CD14-positive monocyte (primary cell): ENCODE measurements at regions not wholly inside any gene's neighbourhood (a gene's known extent, or its start where the extent isn't known, plus 50 kb on each side); places are given as distances from the start of the nearest gene placed in this dataset.

Experiments
- DNase-seq, 3 donors: peaks; one replicate each; pipeline ENCODE4 v3.0.0-alpha.2; 2011 to 2022
- H2AFZ ChIP-seq: 2 replicates; pipeline ENCODE4 v1.6.0; 2012; ENCODE audit warnings: mild to moderate bottlenecking, low read depth, low read length, inconsistent platforms; ENCODE audit not compliant: insufficient read depth, poor library complexity, severe bottlenecking
- H3K27ac ChIP-seq, 2 donors: 1 replicate in 1 of 2; 2 replicates in 1 of 2; pipeline ENCODE4 v1.5.1; 2012 to 2013; ENCODE audit warnings: low read length in 2 of 2, control low read depth in 1 of 2, inconsistent platforms in 1 of 2, low read depth in 1 of 2, mild to moderate bottlenecking in 1 of 2
- H3K27me3 ChIP-seq, 2 donors: one replicate each; pipeline versions ENCODE4 v1.6.0 to v1.6.1; 2011 to 2013; ENCODE audit warnings: low read length in 2 of 2; ENCODE audit not compliant: control insufficient read depth in 2 of 2, insufficient read depth in 2 of 2
- H3K36me3 ChIP-seq, 2 donors: replicated peaks in 1 of 2; 1 replicate in 1 of 2; 2 replicates in 1 of 2; pipeline versions ENCODE4 v1.5.1 to v1.6.1; 2012 to 2013; ENCODE audit warnings: low read length in 2 of 2, control low read depth in 1 of 2, inconsistent platforms in 1 of 2, mild to moderate bottlenecking in 1 of 2; ENCODE audit not compliant: insufficient read depth in 2 of 2, control insufficient read depth in 1 of 2
- H3K4me1 ChIP-seq, 2 donors: 1 replicate in 1 of 2; 2 replicates in 1 of 2; pipeline versions ENCODE4 v1.5.1 to v1.6.1; 2012 to 2013; ENCODE audit warnings: low read length in 2 of 2, control low read depth in 1 of 2, inconsistent platforms in 1 of 2, mild to moderate bottlenecking in 1 of 2, moderate library complexity in 1 of 2; ENCODE audit not compliant: insufficient read depth in 2 of 2, control insufficient read depth in 1 of 2
- H3K4me2 ChIP-seq: replicated peaks from 2 replicates; pipeline ENCODE3; 2012; ENCODE audit warnings: low read length, moderate library complexity, mild to moderate bottlenecking; ENCODE audit not compliant: poor library complexity, severe bottlenecking; ENCODE audit errors: extremely low read depth
- H3K4me3 ChIP-seq, 3 experiments: fragments of 200-600 bp in 1 of 3; sonication (generic) in 1 of 3; replicated peaks in 1 of 3; 1 replicate in 2 of 3; 2 replicates in 1 of 3; pipeline ENCODE4 v1.5.1; 2011 to 2013; ENCODE audit warnings: low read length in 3 of 3, mild to moderate bottlenecking in 3 of 3, control low read depth in 2 of 3, low read depth in 2 of 3, inconsistent platforms in 1 of 3, moderate library complexity in 1 of 3
- H3K79me2 ChIP-seq: 2 replicates; pipeline ENCODE4 v1.6.0; 2012; ENCODE audit warnings: mild to moderate bottlenecking, control low read depth, inconsistent platforms, low read length, moderate library complexity; ENCODE audit not compliant: insufficient read depth
- H3K9ac ChIP-seq: 2 replicates; pipeline ENCODE4 v1.6.0; 2017; ENCODE audit warnings: low read length, mild to moderate bottlenecking; ENCODE audit not compliant: insufficient read depth, poor library complexity, severe bottlenecking
- H3K9me3 ChIP-seq, 2 donors: replicated peaks in 1 of 2; 1 replicate in 1 of 2; 2 replicates in 1 of 2; pipeline versions ENCODE4 v1.5.1 to v1.6.1; 2012 to 2013; ENCODE audit warnings: low read length in 2 of 2, control low read depth in 1 of 2; ENCODE audit not compliant: control insufficient read depth in 1 of 2, insufficient read depth in 1 of 2
- H4K20me1 ChIP-seq: 2 replicates; pipeline ENCODE4 v1.6.0; 2012; ENCODE audit warnings: mild to moderate bottlenecking, low read length, control low read depth, moderate library complexity; ENCODE audit not compliant: insufficient read depth
- H3K27ac Mint-ChIP-seq, 7 donors: one replicate each; pipeline ENCODE4 v1.8.0; 2020; ENCODE audit warnings: mild to moderate bottlenecking in 7 of 7, mixed read lengths in 7 of 7, moderate library complexity in 6 of 7, inconsistent platforms in 2 of 7
- H3K27me3 Mint-ChIP-seq, 3 donors: one replicate each; pipeline ENCODE4 v1.8.0; 2021 to 2022; ENCODE audit warnings: low read depth in 3 of 3, mild to moderate bottlenecking in 3 of 3, mixed read lengths in 3 of 3, moderate library complexity in 3 of 3, inconsistent platforms in 1 of 3
- H3K36me3 Mint-ChIP-seq, 2 donors: one replicate each; pipeline ENCODE4 v1.8.0; 2020; ENCODE audit warnings: mixed read lengths in 2 of 2, inconsistent platforms in 1 of 2, mild to moderate bottlenecking in 1 of 2
- H3K4me1 Mint-ChIP-seq: one replicate; pipeline ENCODE4 v1.8.0; 2020; ENCODE audit warnings: mild to moderate bottlenecking, mixed read lengths
- H3K4me3 Mint-ChIP-seq, 2 donors: one replicate each; pipeline ENCODE4 v1.8.0; 2020; ENCODE audit warnings: mild to moderate bottlenecking in 2 of 2, mixed read lengths in 2 of 2, moderate library complexity in 1 of 2
- H3K9me3 Mint-ChIP-seq, 7 donors: one replicate each; pipeline ENCODE4 v1.8.0; 2020 to 2022; ENCODE audit warnings: mixed read lengths in 7 of 7, mild to moderate bottlenecking in 6 of 7, moderate library complexity in 6 of 7, inconsistent platforms in 2 of 7
- CTCF ChIP-seq: fragments of 200-600 bp; IDR thresholded peaks from one replicate; pipeline ENCODE4 v1.8.0; 2022; ENCODE audit warnings: antibody characterized with exemption, mild to moderate bottlenecking
- WGBS: methylation state at CpG from one replicate; pipeline ENCODE4 v1.1.5; 2013; ENCODE audit warnings: missing lambda C conversion rate; ENCODE audit not compliant: insufficient coverage; 5-methylcytosine and 5-hydroxymethylcytosine counted together
- intact Hi-C, 2 donors: fragments of 100-400 bp; cut with micrococcal nuclease; formaldehyde crosslinking; loops; one replicate each; pipeline versions ENCODE4 v1.15.0 to v1.15.1; 2023

- no peaks in the 10 kb centered on the region for H3K36me3 ChIP-seq
- no peak overlapping the region for H3K4me3 Mint-ChIP-seq
- peaks cover 7% of the 10 kb centered on the region for H3K4me1 Mint-ChIP-seq
- H2AFZ ChIP-seq, result no peak overlapping the region
- H3K79me2 ChIP-seq, result no peaks in the 10 kb centered on the region
- no peak overlapping the region for H3K4me3 ChIP-seq
- H3K36me3 Mint-ChIP-seq, result no peaks in the 10 kb centered on the region
- no peaks in the 10 kb centered on the region for H3K4me1 ChIP-seq
- H4K20me1 ChIP-seq, result no peaks in the 10 kb centered on the region
- H3K9me3 ChIP-seq, result no peaks in the 10 kb centered on the region
- TF ChIP-seq CTCF, result no peak
- no peak overlapping the region for H3K4me2 ChIP-seq
- peaks cover 3 to 5% of the 10 kb centered on the region in 2 donors for H3K27me3 ChIP-seq
- peaks cover 8 to 17% (median 16%) of the 10 kb centered on the region in 3 donors for H3K27me3 Mint-ChIP-seq
- H3K9ac ChIP-seq, result no peak overlapping the region
- H3K27ac ChIP-seq, result no peak overlapping the region
- DNase-seq, result no peak
- H3K27ac Mint-ChIP-seq, result no peak overlapping the region
- 100% methylated on average over 2 of the region's 5 CpGs for WGBS
- peaks cover 0 to 3% (median 0%) of the 10 kb centered on the region in 7 donors for H3K9me3 Mint-ChIP-seq
- intact Hi-C loops, result no loop called here
Observed at GRCh38 chr15:69891070-69891536, 206.6 kb downstream of the TLE3 start.

GRCh38 chr15:69891606-69892005 is 206.1 kb downstream of the TLE3 start:
- Histone ChIP-seq H3K9ac (no peak overlapping the region), H2AFZ (no peak overlapping the region), H3K9me3 (no peaks in the 10 kb centered on the region), H3K27me3 (peaks cover 3 to 4% of the 10 kb centered on the region in 2 donors), H3K4me2 (no peak overlapping the region), H4K20me1 (no peaks in the 10 kb centered on the region), H3K79me2 (no peaks in the 10 kb centered on the region), H3K4me3 (no peak overlapping the region), H3K27ac (no peak overlapping the region), H3K4me1 (no peaks in the 10 kb centered on the region), H3K36me3 (no peaks in the 10 kb centered on the region)
- Mint-ChIP-seq H3K4me1 (peaks cover 7% of the 10 kb centered on the region), H3K27me3 (peaks cover 8 to 15% (median 14%) of the 10 kb centered on the region in 3 donors), H3K27ac (no peak overlapping the region), H3K36me3 (no peaks in the 10 kb centered on the region), H3K4me3 (no peak overlapping the region), H3K9me3 (peaks cover 0 to 3% (median 0%) of the 10 kb centered on the region in 7 donors)
- TF ChIP-seq CTCF, result no peak
- intact Hi-C loops, result no loop called here
- no peak for DNase-seq
- WGBS, result no CpG with 5 or more reads among the region's 7 CpGs
